SK-N-SH (cell line): ENCODE measurements at regions not wholly inside any gene's neighbourhood (a gene's known extent, or its start where the extent isn't known, plus 50 kb on each side); places are given as distances from the start of the nearest gene placed in this dataset.

Source experiments
- CTCF ChIA-PET: fragments of 300-600, 350-600 bp; formaldehyde crosslinking; extraction: SDS; loops from one replicate; lab custom pipeline; 2021; lab: Yijun Ruan, JAX
- POLR2A ChIA-PET: fragments of 350-600 bp; sonication (Branson Sonifier 250); formaldehyde crosslinking; extraction: SDS; loops from one replicate; lab custom pipeline; 2020; ENCODE audit warnings: antibody characterized with exemption, inconsistent platforms; lab: Yijun Ruan, JAX
- DNase-seq: peaks from one replicate; pipeline ENCODE4 v3.0.0; 2012
- H2AFZ ChIP-seq: fragments of 200-600 bp; sonication (generic); 2 replicates; pipeline ENCODE4 v1.8.1; 2016; ENCODE audit warnings: antibody characterized with exemption, mild to moderate bottlenecking, low read depth
- H3F3A ChIP-seq: fragments of 200-600 bp; sonication (generic); replicated peaks from 2 replicates; pipeline ENCODE3; 2016; ENCODE audit warnings: antibody characterized with exemption, mild to moderate bottlenecking; ENCODE audit not compliant: insufficient read depth
- H3K27ac ChIP-seq, 2 experiments: fragments of 200-500 bp in 1 of 2; fragments of 200-600 bp in 1 of 2; sonication (Bioruptor generic) in 1 of 2; sonication (generic), shearing (Covaris generic) in 1 of 2; 2 replicates each; pipeline versions ENCODE4 v1.5.1 to v1.6.1; 2014 to 2016; ENCODE audit warnings: low read depth in 2 of 2, inconsistent platforms in 1 of 2, low read length in 1 of 2, mild to moderate bottlenecking in 1 of 2, mixed read lengths in 1 of 2
- H3K27me3 ChIP-seq: fragments of 200-600 bp; sonication (generic), shearing (Covaris generic); 2 replicates; pipeline ENCODE4 v1.6.1; 2016; ENCODE audit warnings: mixed run types; ENCODE audit not compliant: insufficient read depth
- H3K36me3 ChIP-seq, 2 experiments: fragments of 200-500 bp in 1 of 2; fragments of 200-600 bp in 1 of 2; sonication (Bioruptor generic) in 1 of 2; sonication (generic) in 1 of 2; replicated peaks in 1 of 2; 2 replicates each; pipeline versions ENCODE3 to v1.5.1; 2014 to 2016; ENCODE audit warnings: low read length in 1 of 2, mild to moderate bottlenecking in 1 of 2; ENCODE audit not compliant: insufficient read depth in 2 of 2, control insufficient read depth in 1 of 2
- H3K4me1 ChIP-seq, 2 experiments: fragments of 200-500 bp in 1 of 2; fragments of 200-600 bp in 1 of 2; sonication (Bioruptor generic) in 1 of 2; sonication (generic), shearing (Covaris generic) in 1 of 2; 2 replicates each; pipeline versions ENCODE4 v1.5.1 to v1.6.1; 2014 to 2016; ENCODE audit warnings: low read depth in 1 of 2, low read length in 1 of 2, mixed run types in 1 of 2; ENCODE audit not compliant: insufficient read depth in 2 of 2, control insufficient read depth in 1 of 2
- H3K4me2 ChIP-seq: fragments of 200-600 bp; sonication (generic), shearing (Covaris generic); 2 replicates; pipeline ENCODE4 v1.6.1; 2017; ENCODE audit warnings: mixed run types
- H3K4me3 ChIP-seq, 2 experiments: fragments of 200-500 bp in 1 of 2; fragments of 200-600 bp in 1 of 2; sonication (Bioruptor generic) in 1 of 2; sonication (generic), shearing (Covaris generic) in 1 of 2; 2 replicates each; pipeline versions ENCODE4 v1.5.1 to v1.8.1; 2014 to 2016; ENCODE audit warnings: low read depth in 2 of 2, inconsistent platforms in 1 of 2, low read length in 1 of 2, mild to moderate bottlenecking in 1 of 2, mixed read lengths in 1 of 2, moderate library complexity in 1 of 2
- H3K79me2 ChIP-seq: fragments of 200-600 bp; sonication (generic); 2 replicates; pipeline ENCODE4 v1.8.1; 2017; ENCODE audit warnings: mild to moderate bottlenecking; ENCODE audit not compliant: insufficient read depth
- H3K9ac ChIP-seq: fragments of 200-600 bp; sonication (generic); 2 replicates; pipeline ENCODE4 v1.6.1; 2017; ENCODE audit warnings: mixed run types
- H3K9me2 ChIP-seq: fragments of 200-600 bp; sonication (generic); 2 replicates; pipeline ENCODE4 v1.6.1; 2017; ENCODE audit warnings: mixed run types
- H3K9me3 ChIP-seq: fragments of 200-600 bp; sonication (generic); 2 replicates; pipeline ENCODE4 v1.6.1; 2017; ENCODE audit warnings: mixed run types, mild to moderate bottlenecking, moderate library complexity
- H4K20me1 ChIP-seq: fragments of 200-600 bp; sonication (generic); 2 replicates; pipeline ENCODE4 v1.6.1; 2017; ENCODE audit warnings: mild to moderate bottlenecking, mixed run types; ENCODE audit not compliant: insufficient read depth
- CHD2 ChIP-seq: fragments of 150-350 bp; IDR thresholded peaks from 2 replicates; pipeline ENCODE4 v1.6.1; 2018; ENCODE audit warnings: low read length; ENCODE audit not compliant: partially characterized antibody
- ELF1 ChIP-seq: IDR thresholded peaks from 2 replicates; pipeline ENCODE4 v1.4.0; 2012
- FOXJ3 ChIP-seq: sonication (generic); formaldehyde crosslinking; IDR thresholded peaks from 2 replicates; pipeline ENCODE4 v1.5.1; 2020; ENCODE audit warnings: mild to moderate bottlenecking, missing genetic modification reagents
- FOXM1 ChIP-seq: IDR thresholded peaks from 2 replicates; pipeline ENCODE4 v1.4.0; 2012; ENCODE audit warnings: low read depth, mild to moderate bottlenecking
- GABPA ChIP-seq: IDR thresholded peaks from 2 replicates; pipeline ENCODE4 v1.4.0; 2012; ENCODE audit warnings: low read depth, mild to moderate bottlenecking
- JUND ChIP-seq: IDR thresholded peaks from 2 replicates; pipeline ENCODE4 v1.4.0; 2012
- MEF2A ChIP-seq: IDR thresholded peaks from 2 replicates; pipeline ENCODE4 v1.4.0; 2012; ENCODE audit warnings: low read depth, borderline replicate concordance
- PBX3 ChIP-seq: IDR thresholded peaks from 2 replicates; pipeline ENCODE4; 2012
- POLR2AphosphoS5 ChIP-seq: IDR thresholded peaks from 2 replicates; pipeline ENCODE4 v1.6.1; 2012; ENCODE audit warnings: low read depth, low read length
- RAD21 ChIP-seq: IDR thresholded peaks from 2 replicates; pipeline ENCODE4 v1.6.1; 2012; ENCODE audit warnings: mild to moderate bottlenecking, low read length
- RCOR1 ChIP-seq: fragments of 150-350 bp; IDR thresholded peaks from 2 replicates; pipeline ENCODE4 v1.6.1; 2017; ENCODE audit warnings: antibody characterized with exemption, low read length
- RFX5 ChIP-seq: IDR thresholded peaks from 2 replicates; pipeline ENCODE4 v1.6.1; 2012; ENCODE audit warnings: mild to moderate bottlenecking, improper control_type of control experiment, low read length
- RXRA ChIP-seq: IDR thresholded peaks from 2 replicates; pipeline ENCODE4 v1.4.0; 2012; ENCODE audit warnings: low read depth, mild to moderate bottlenecking, borderline replicate concordance
- SIN3A ChIP-seq: IDR thresholded peaks from 2 replicates; pipeline ENCODE4 v1.6.1; 2012; ENCODE audit warnings: low read depth, mild to moderate bottlenecking, low read length, moderate library complexity, borderline replicate concordance
- TCF12 ChIP-seq: IDR thresholded peaks from 2 replicates; pipeline ENCODE4 v1.4.0; 2012
- TEAD4 ChIP-seq: IDR thresholded peaks from 2 replicates; pipeline ENCODE4 v1.4.0; 2012; ENCODE audit warnings: mild to moderate bottlenecking, borderline replicate concordance; ENCODE audit not compliant: insufficient read depth
- YY1 ChIP-seq: IDR thresholded peaks from 2 replicates; pipeline ENCODE4 v1.4.0; 2012; ENCODE audit warnings: low read depth, mild to moderate bottlenecking
- ZBTB33 ChIP-seq: IDR thresholded peaks from 2 replicates; pipeline ENCODE4 v1.4.0; 2012; ENCODE audit warnings: low read depth, borderline replicate concordance
- WGBS: methylation state at CpG from one replicate; pipeline ENCODE4 v1.1.6; 2017; ENCODE audit warnings: low lambda C conversion rate; 5-methylcytosine and 5-hydroxymethylcytosine counted together

- DNase-seq, result no peak
- Histone ChIP-seq H3K4me1 (no peaks in the 10 kb centered on the region), H3K9me3 (no peaks in the 10 kb centered on the region), H3K4me3 (no peak overlapping the region), H3K36me3 (no peaks in the 10 kb centered on the region), H3K79me2 (no peaks in the 10 kb centered on the region), H3K27me3 (no peaks in the 10 kb centered on the region), H3K9ac (no peak overlapping the region), H3K4me2 (no peak overlapping the region), H3F3A (no peaks in the 10 kb centered on the region), H4K20me1 (no peaks in the 10 kb centered on the region), H3K9me2 (no peaks in the 10 kb centered on the region), H3K27ac (no peak overlapping the region), H2AFZ (no peak overlapping the region)
- ChIA-PET CTCF (no interaction called here), POLR2A (no interaction called here)
- TF ChIP-seq YY1 (no peak), RFX5 (no peak), ELF1 (no peak), CHD2 (no peak), RAD21 (no peak), MEF2A (no peak), JUND (no peak), ZBTB33 (no peak), RXRA (no peak), FOXJ3 (no peak)
- WGBS, result 66% methylated on average over 12 of the region's 12 CpGs
These were observed 644.1 kb downstream of the KCNJ2 start for GRCh38 chr17:70813355-70813930.

- Histone ChIP-seq H3K4me2 (no peak overlapping the region), H3K79me2 (no peaks in the 10 kb centered on the region), H3K9me3 (no peaks in the 10 kb centered on the region)
- TF ChIP-seq TCF12, result no peak
- TF ChIP-seq GABPA, result no peak
- TF ChIP-seq PBX3, result no peak
- TF ChIP-seq RCOR1, result no peak
- no peak for TF ChIP-seq POLR2AphosphoS5
- TF ChIP-seq SIN3A, result no peak
- TF ChIP-seq TEAD4, result no peak
- TF ChIP-seq FOXM1, result no peak
- TF ChIP-seq, all 33 proteins: peak for 0
- no peaks in the 10 kb centered on the region for H3K4me1 ChIP-seq
- H2AFZ ChIP-seq, result no peak overlapping the region
- WGBS, result 86% methylated on average over 2 of the region's 2 CpGs
- no peaks in the 10 kb centered on the region for H3K9me2 ChIP-seq
- no peaks in the 10 kb centered on the region for H3K27me3 ChIP-seq
- ChIA-PET CTCF (no interaction called here), POLR2A (no interaction called here)
- no peaks in the 10 kb centered on the region for H3K36me3 ChIP-seq
- no peaks in the 10 kb centered on the region for H4K20me1 ChIP-seq
- no peak overlapping the region for H3K9ac ChIP-seq
- H3K27ac ChIP-seq, result no peak overlapping the region
- H3F3A ChIP-seq, result no peaks in the 10 kb centered on the region
- H3K4me3 ChIP-seq, result no peak overlapping the region
- DNase-seq, result no peak
These were observed 649.9 kb downstream of the KCNJ2 start for GRCh38 chr17:70819183-70819582.
